OCI-LY7 (cell line): ENCODE measurements at regions not wholly inside any gene's neighbourhood (a gene's known extent, or its start where the extent isn't known, plus 50 kb on each side); places are given as distances from the start of the nearest gene placed in this dataset.

ENCODE experiments used
- CTCF ChIP-seq: fragments of 200-600 bp; sonication (generic); conservative IDR thresholded peaks from 2 replicates; pipeline ENCODE4 v1.5.1; 2014; ENCODE audit warnings: mild to moderate bottlenecking, antibody characterized with exemption, low read length, moderate library complexity, mixed read lengths
- EZH2phosphoT487 ChIP-seq: fragments of 200-600 bp; sonication (generic); IDR thresholded peaks from 2 replicates; pipeline ENCODE4 v1.6.1; 2018; ENCODE audit warnings: low read depth, borderline replicate concordance, mild to moderate bottlenecking, mixed run types, antibody characterized with exemption, low read length, moderate library complexity, mixed read lengths

GRCh38 chr16:54706406-54706805, 224.3 kb upstream of the IRX5 start:
- no peak for TF ChIP-seq EZH2phosphoT487
- TF ChIP-seq CTCF, result no peak
